ENCODE measurements at regions not wholly inside any gene's neighbourhood (a gene's known extent, or its start where the extent isn't known, plus 50 kb on each side); places are given as distances from the start of the nearest gene placed in this dataset.
A peak's percentile ranks its signal among the peaks of the same experiment; 100 is the strongest.

- DNase-seq = peak; percentile 4
- Mint-ChIP-seq H3K4me3 (peak overlapping the region; percentile 55), H3K27me3 (ENCODE audit: insufficient read depth) (no peaks in the 10 kb centered on the region), H3K36me3 (ENCODE audit: low read depth) (peaks cover 23% of the 10 kb centered on the region), H3K27ac (peak overlapping the region; percentile 42; the same call in 1 of the 2 replicates), H3K4me1 (ENCODE audit: low read depth) (peaks cover 31% of the 10 kb centered on the region), H3K9me3 (peaks cover 8% of the 10 kb centered on the region; the same call in 1 of the 2 replicates)
- TF ChIP-seq CTCF (IDR thresholded peaks at IDR 0.05) = no peak
Measured at GRCh38 chr3:174784206-174784934, 74.8 kb upstream of the NAALADL2 start.

GRCh38 chr3:174786825-174787224, 72.3 kb upstream of the NAALADL2 start:
- Mint-ChIP-seq H3K4me1 (ENCODE audit: low read depth) (peaks cover 31% of the 10 kb centered on the region), H3K27ac (no peak overlapping the region), H3K4me3 (no peak overlapping the region), H3K36me3 (ENCODE audit: low read depth) (no peaks in the 10 kb centered on the region), H3K27me3 (ENCODE audit: insufficient read depth) (no peaks in the 10 kb centered on the region), H3K9me3 (no peaks in the 10 kb centered on the region)
- TF ChIP-seq CTCF (IDR thresholded peaks at IDR 0.05) = no peak
- no peak for DNase-seq

GRCh38 chr3:174791161-174791560, 68.0 kb upstream of the NAALADL2 start:
- no peaks in the 10 kb centered on the region for H3K36me3 Mint-ChIP-seq (ENCODE audit: low read depth)

GRCh38 chr3:174792864-174793263, 66.3 kb upstream of the NAALADL2 start:
- Mint-ChIP-seq H3K4me3 (no peak overlapping the region), H3K27ac (no peak overlapping the region), H3K4me1 (ENCODE audit: low read depth) (no peaks in the 10 kb centered on the region), H3K36me3 (ENCODE audit: low read depth) (no peaks in the 10 kb centered on the region), H3K27me3 (ENCODE audit: insufficient read depth) (no peaks in the 10 kb centered on the region), H3K9me3 (no peaks in the 10 kb centered on the region)
- no peak for DNase-seq
- no peak for TF ChIP-seq CTCF (IDR thresholded peaks at IDR 0.05)

More at GRCh38 chr3:174791161-174791560, 68.0 kb upstream of the NAALADL2 start:
- TF ChIP-seq CTCF (IDR thresholded peaks at IDR 0.05) = no peak
- no peak for DNase-seq
- Mint-ChIP-seq H3K27ac (no peak overlapping the region), H3K9me3 (no peaks in the 10 kb centered on the region), H3K4me3 (no peak overlapping the region), H3K27me3 (ENCODE audit: insufficient read depth) (no peaks in the 10 kb centered on the region), H3K4me1 (ENCODE audit: low read depth) (no peaks in the 10 kb centered on the region)
